Liver (tissue), 8 donors: ENCODE measurements at regions not wholly inside any gene's neighbourhood (a gene's known extent, or its start where the extent isn't known, plus 50 kb on each side); places are given as distances from the start of the nearest gene placed in this dataset.

Experiments used
- DNase-seq: peaks from one replicate; pipeline ENCODE4 v3.0.0-alpha.2; 2017; ENCODE audit warnings: low spot score
- H3K27ac ChIP-seq, 2 donors: one replicate each; pipeline ENCODE4 v1.7.0; 2013; ENCODE audit warnings: inconsistent platforms in 2 of 2, low read length in 2 of 2, control low read depth in 1 of 2, low read depth in 1 of 2, mild to moderate bottlenecking in 1 of 2
- H3K27me3 ChIP-seq, 4 donors: one replicate each; pipeline versions ENCODE4 v1.6.1 to v1.7.0; 2013; ENCODE audit warnings: low read length in 3 of 4, inconsistent platforms in 1 of 4, mild to moderate bottlenecking in 1 of 4, moderate library complexity in 1 of 4; ENCODE audit not compliant: control insufficient read depth in 4 of 4, insufficient read depth in 4 of 4
- H3K36me3 ChIP-seq, 4 donors: one replicate each; pipeline versions ENCODE4 v1.6.1 to v1.7.0; 2013; ENCODE audit warnings: low read length in 3 of 4, mild to moderate bottlenecking in 3 of 4, low read depth in 1 of 4, moderate library complexity in 1 of 4; ENCODE audit not compliant: control insufficient read depth in 4 of 4, insufficient read depth in 3 of 4
- H3K4me1 ChIP-seq, 4 donors: one replicate each; pipeline versions ENCODE4 v1.6.1 to v1.7.0; 2013; ENCODE audit warnings: low read length in 3 of 4, mild to moderate bottlenecking in 3 of 4, moderate library complexity in 1 of 4; ENCODE audit not compliant: control insufficient read depth in 4 of 4, insufficient read depth in 4 of 4
- H3K4me3 ChIP-seq, 3 donors: one replicate each; pipeline versions ENCODE4 v1.6.1 to v1.7.0; 2013; ENCODE audit warnings: low read length in 3 of 3, control low read depth in 1 of 3, low read depth in 1 of 3, mild to moderate bottlenecking in 1 of 3
- H3K9ac ChIP-seq, 2 donors: one replicate each; pipeline ENCODE4 v1.7.0; 2013; ENCODE audit warnings: low read length in 2 of 2, mild to moderate bottlenecking in 2 of 2, moderate library complexity in 2 of 2, control low read depth in 1 of 2, low read depth in 1 of 2
- H3K9me3 ChIP-seq, 4 donors: one replicate each; pipeline versions ENCODE4 v1.6.1 to v1.7.0; 2013; ENCODE audit warnings: low read length in 3 of 4; ENCODE audit not compliant: control insufficient read depth in 4 of 4
- ATF3 ChIP-seq: IDR thresholded peaks from 2 replicates; pipeline ENCODE4 v1.6.1; 2016; ENCODE audit warnings: antibody characterized with exemption
- CTCF ChIP-seq: fragments of 150-350 bp; IDR thresholded peaks from 2 replicates; pipeline ENCODE4 v1.5.1; 2017; ENCODE audit warnings: improper control_type of control experiment, low read depth, low read length; ENCODE audit not compliant: missing input control
- EGR1 ChIP-seq, 2 donors: IDR thresholded peaks; 2 replicates each; pipeline ENCODE4 v1.6.1; 2016 to 2018; ENCODE audit warnings: antibody characterized with exemption in 2 of 2, low read depth in 2 of 2
- FOXA1 ChIP-seq: IDR thresholded peaks from 2 replicates; pipeline ENCODE4 v1.6.1; 2016; ENCODE audit warnings: antibody characterized with exemption
- FOXA2 ChIP-seq: IDR thresholded peaks from 2 replicates; pipeline ENCODE4 v1.6.1; 2016; ENCODE audit warnings: antibody characterized with exemption
- GABPA ChIP-seq, 2 donors: IDR thresholded peaks in 1 of 2; conservative IDR thresholded peaks in 1 of 2; 2 replicates each; pipeline ENCODE4 v1.6.1; 2016; ENCODE audit warnings: antibody characterized with exemption in 2 of 2, mild to moderate bottlenecking in 1 of 2, moderate library complexity in 1 of 2
- HNF4A ChIP-seq, 2 donors: conservative IDR thresholded peaks; 2 replicates each; pipeline ENCODE4 v1.6.1; 2016; ENCODE audit warnings: antibody characterized with exemption in 2 of 2, mild to moderate bottlenecking in 2 of 2
- HNF4G ChIP-seq: IDR thresholded peaks from 2 replicates; pipeline ENCODE4 v1.6.1; 2016; ENCODE audit warnings: antibody characterized with exemption
- JUND ChIP-seq, 2 donors: IDR thresholded peaks; 2 replicates each; pipeline ENCODE4 v1.6.1; 2016; ENCODE audit warnings: antibody characterized with exemption in 2 of 2
- MAX ChIP-seq: IDR thresholded peaks from 2 replicates; pipeline ENCODE4 v1.6.1; 2016; ENCODE audit warnings: antibody characterized with exemption
- NR2F2 ChIP-seq: IDR thresholded peaks from 2 replicates; pipeline ENCODE4 v1.6.1; 2016; ENCODE audit warnings: antibody characterized with exemption
- RAD21 ChIP-seq, 2 donors: IDR thresholded peaks; 2 replicates each; pipeline ENCODE4 v1.6.1; 2016; ENCODE audit warnings: antibody characterized with exemption in 2 of 2, mild to moderate bottlenecking in 2 of 2
- REST ChIP-seq: IDR thresholded peaks from 2 replicates; pipeline ENCODE4 v1.6.1; 2016; ENCODE audit warnings: antibody characterized with exemption, mild to moderate bottlenecking
- RXRA ChIP-seq, 2 donors: IDR thresholded peaks; 2 replicates each; pipeline ENCODE4 v1.6.1; 2017 to 2018; ENCODE audit warnings: antibody characterized with exemption in 2 of 2, mild to moderate bottlenecking in 1 of 2
- SP1 ChIP-seq: IDR thresholded peaks from 2 replicates; pipeline ENCODE4 v1.6.1; 2018; ENCODE audit warnings: antibody characterized with exemption, mild to moderate bottlenecking
- TAF1 ChIP-seq: conservative IDR thresholded peaks from 2 replicates; pipeline ENCODE4 v1.6.1; 2016; ENCODE audit warnings: antibody characterized with exemption, mild to moderate bottlenecking
- YY1 ChIP-seq: IDR thresholded peaks from 2 replicates; pipeline ENCODE4 v1.6.1; 2016; ENCODE audit warnings: antibody characterized with exemption, mild to moderate bottlenecking
- ZBTB33 ChIP-seq: IDR thresholded peaks from 2 replicates; pipeline ENCODE4 v1.6.1; 2016; ENCODE audit warnings: antibody characterized with exemption
- WGBS: extraction: QIAGEN DNeasy Blood & Tissue Kit; methylation state at CpG from one replicate; pipeline ENCODE4 v1.1.7; 2013; 5-methylcytosine and 5-hydroxymethylcytosine counted together
- donor health status: healthy.
- donor health status: healthy.
- donor health status: healthy.
- donor health status: healthy.
- donor health status: healthy.

GRCh38 chr4:38605753-38606586, 58.0 kb upstream of the KLF3 start:
- Histone ChIP-seq H3K36me3 (no peaks in the 10 kb centered on the region), H3K27ac (no peak overlapping the region), H3K9me3 (no peaks in the 10 kb centered on the region), H3K27me3 (no peaks in the 10 kb centered on the region), H3K9ac (no peak overlapping the region), H3K4me1 (peaks cover 0 to 10% (median 5%) of the 10 kb centered on the region in 4 donors), H3K4me3 (no peak overlapping the region)
- WGBS: 82% methylated on average over 12 of the region's 12 CpGs
- TF ChIP-seq SP1: no peak
- TF ChIP-seq RXRA (IDR thresholded peaks at IDR 0.05): peak in 1 of 2 donors; percentile 33
- TF ChIP-seq FOXA2: peak; percentile 62
- peak; percentile 43 for TF ChIP-seq FOXA1
- TF ChIP-seq RAD21 (IDR thresholded peaks at IDR 0.05): no peak
- peak in 1 of 2 donors; percentile 7 for TF ChIP-seq HNF4A (conservative IDR thresholded peaks at IDR 0.05)
- DNase-seq: no peak

- WGBS: 90% methylated on average over 8 of the region's 8 CpGs
- H3K4me3 ChIP-seq: no peak overlapping the region
- DNase-seq: peak; percentile 43
- H3K9ac ChIP-seq: no peak overlapping the region
- no peaks in the 10 kb centered on the region for H3K36me3 ChIP-seq
- H3K27me3 ChIP-seq: no peaks in the 10 kb centered on the region
- TF ChIP-seq TAF1 (no peak), ZBTB33 (no peak), FOXA1 (no peak), GABPA (IDR thresholded peaks at IDR 0.05 in 1 of 2, conservative IDR thresholded peaks at IDR 0.05 in 1 of 2) (no peak), MAX (no peak), YY1 (no peak), ATF3 (no peak), JUND (IDR thresholded peaks at IDR 0.05) (no peak), CTCF (no peak), HNF4A (conservative IDR thresholded peaks at IDR 0.05) (no peak), SP1 (no peak), FOXA2 (no peak), HNF4G (no peak), RXRA (IDR thresholded peaks at IDR 0.05) (no peak), RAD21 (IDR thresholded peaks at IDR 0.05) (no peak), NR2F2 (no peak), EGR1 (IDR thresholded peaks at IDR 0.05; ENCODE audit: low read depth in 2 of 2) (no peak), REST (no peak)
- no peaks in the 10 kb centered on the region for H3K9me3 ChIP-seq
- no peak overlapping the region for H3K27ac ChIP-seq
- H3K4me1 ChIP-seq: peaks cover 0 to 7% (median 0%) of the 10 kb centered on the region in 4 donors
Observed at GRCh38 chr4:38606587-38606905, 57.5 kb upstream of the KLF3 start.
